SW 1271 (cell line): ENCODE measurements at regions not wholly inside any gene's neighbourhood (a gene's known extent, or its start where the extent isn't known, plus 50 kb on each side); places are given as distances from the start of the nearest gene placed in this dataset.

ENCODE experiments used
- DNase-seq, 2 experiments: peaks; one replicate each; lab custom pipeline; 2025; lab: John Stamatoyannopoulos, UW

- DNase-seq: no peak
Measured at GRCh38 chr13:61477619-61478018, 62.0 kb upstream of the PCDH20 start.

- no peak for DNase-seq
Measured at GRCh38 chr13:61470786-61471185, 55.1 kb upstream of the PCDH20 start.

- no peak for DNase-seq
Measured at GRCh38 chr13:61466280-61466679, 50.6 kb upstream of the PCDH20 start.
